HuH-7.5 (cell line): ENCODE measurements at regions not wholly inside any gene's neighbourhood (a gene's known extent, or its start where the extent isn't known, plus 50 kb on each side); places are given as distances from the start of the nearest gene placed in this dataset.
"Not testable (repeated sequence)": the region's sequence is repeated elsewhere in the genome, so short reads cannot be mapped to it uniquely, and the experiment has no call there.

Experiments
- DNase-seq: peaks from one replicate; pipeline ENCODE4 v3.0.0; 2011; ENCODE audit warnings: low spot score

- DNase-seq, result no peak
Observed at GRCh38 chr3:816605-817004, 276.2 kb upstream of the CNTN6 start.

- no peak for DNase-seq
Observed at GRCh38 chr3:834679-835078, 258.1 kb upstream of the CNTN6 start.

- DNase-seq, result no peak
Observed at GRCh38 chr3:835096-835495, 257.7 kb upstream of the CNTN6 start.

- DNase-seq, result no peak
Observed at GRCh38 chr3:839981-840380, 252.8 kb upstream of the CNTN6 start.

GRCh38 chr3:851098-851790, 241.6 kb upstream of the CNTN6 start:
- DNase-seq, result no peak

GRCh38 chr3:852033-852432, 240.8 kb upstream of the CNTN6 start:
- DNase-seq, result no peak

GRCh38 chr3:853489-853888, 239.3 kb upstream of the CNTN6 start:
- no peak for DNase-seq

GRCh38 chr3:859135-859534, 233.7 kb upstream of the CNTN6 start:
- no peak for DNase-seq

- DNase-seq, result no peak
Observed at GRCh38 chr3:861721-862120, 231.1 kb upstream of the CNTN6 start.

- DNase-seq, result no peak
Observed at GRCh38 chr3:869269-869668, 223.6 kb upstream of the CNTN6 start.

GRCh38 chr3:869734-870133, 223.1 kb upstream of the CNTN6 start:
- no peak for DNase-seq

- DNase-seq, result no peak
Observed at GRCh38 chr3:871651-872050, 221.2 kb upstream of the CNTN6 start.

GRCh38 chr3:877001-877400, 215.8 kb upstream of the CNTN6 start:
- DNase-seq, result no peak

- no peak for DNase-seq
Observed at GRCh38 chr3:878746-879145, 214.1 kb upstream of the CNTN6 start.

GRCh38 chr3:880371-880770, 212.5 kb upstream of the CNTN6 start:
- no peak for DNase-seq

- DNase-seq, result no peak
Observed at GRCh38 chr3:882533-882932, 210.3 kb upstream of the CNTN6 start.

GRCh38 chr3:901953-902778, 190.7 kb upstream of the CNTN6 start:
- DNase-seq, result no peak

- DNase-seq, result no peak
Observed at GRCh38 chr3:905217-905616, 187.6 kb upstream of the CNTN6 start.

GRCh38 chr3:906739-907138, 186.1 kb upstream of the CNTN6 start:
- no peak for DNase-seq

GRCh38 chr3:908839-909238, 184.0 kb upstream of the CNTN6 start:
- DNase-seq, result no peak

- not testable (repeated sequence) for DNase-seq
Observed at GRCh38 chr3:912717-913116, 180.1 kb upstream of the CNTN6 start.

- no peak for DNase-seq
Observed at GRCh38 chr3:923161-923910, 169.5 kb upstream of the CNTN6 start.

- DNase-seq, result no peak
Observed at GRCh38 chr3:930866-931265, 162.0 kb upstream of the CNTN6 start.
